Activated naive CD8-positive, alpha-beta T cell treated with anti-CD3 and anti-CD28 coated beads, Interleukin-2, amount 50 U/mL, for 24 hours (primary cell): ENCODE measurements at regions not wholly inside any gene's neighbourhood (a gene's known extent, or its start where the extent isn't known, plus 50 kb on each side); places are given as distances from the start of the nearest gene placed in this dataset.

Source experiments
- ATAC-seq: fragments of 150-1000 bp; cut with Tn5 transposase; one replicate; pipeline ENCODE4 v1.10.0; 2021
- DNase-seq: peaks from one replicate; pipeline ENCODE4 v3.0.0; 2021
- H3K27ac Mint-ChIP-seq: one replicate; pipeline ENCODE4 v1.8.0; 2021; ENCODE audit warnings: mild to moderate bottlenecking, mixed read lengths
- H3K27me3 Mint-ChIP-seq: one replicate; pipeline ENCODE4 v1.8.0; 2021; ENCODE audit warnings: mixed read lengths
- H3K36me3 Mint-ChIP-seq: one replicate; pipeline ENCODE4 v1.8.0; 2021; ENCODE audit warnings: low read depth, mixed read lengths
- H3K4me1 Mint-ChIP-seq: one replicate; pipeline ENCODE4 v1.8.0; 2021; ENCODE audit warnings: mixed read lengths
- H3K4me3 Mint-ChIP-seq: one replicate; pipeline ENCODE4 v1.8.0; 2021; ENCODE audit warnings: mild to moderate bottlenecking, moderate library complexity, mixed read lengths
- H3K9me3 Mint-ChIP-seq: one replicate; pipeline ENCODE4 v1.8.0; 2021; ENCODE audit warnings: mixed read lengths

GRCh38 chr3:99499235-99500158 lies 138.9 kb upstream of the COL8A1 start:
- Mint-ChIP-seq H3K36me3 (no peaks in the 10 kb centered on the region), H3K4me3 (no peak overlapping the region), H3K27me3 (no peaks in the 10 kb centered on the region), H3K4me1 (no peaks in the 10 kb centered on the region), H3K9me3 (peaks cover 4% of the 10 kb centered on the region), H3K27ac (no peak overlapping the region)
- DNase-seq (no peak), ATAC-seq (no peak)

- no peaks in the 10 kb centered on the region for H3K36me3 Mint-ChIP-seq
- H3K27me3 Mint-ChIP-seq: no peaks in the 10 kb centered on the region
- H3K27ac Mint-ChIP-seq: no peak overlapping the region
- ATAC-seq (no peak), DNase-seq (no peak)
- H3K4me1 Mint-ChIP-seq: no peaks in the 10 kb centered on the region
- peaks cover 4% of the 10 kb centered on the region for H3K9me3 Mint-ChIP-seq
- H3K4me3 Mint-ChIP-seq: no peak overlapping the region
Measured at GRCh38 chr3:99498550-99499234, 139.7 kb upstream of the COL8A1 start.

GRCh38 chr3:99487894-99488293 lies 150.5 kb upstream of the COL8A1 start:
- Mint-ChIP-seq H3K9me3 (peaks cover 35% of the 10 kb centered on the region), H3K36me3 (no peaks in the 10 kb centered on the region), H3K4me3 (no peak overlapping the region), H3K27ac (no peak overlapping the region), H3K4me1 (no peaks in the 10 kb centered on the region), H3K27me3 (no peaks in the 10 kb centered on the region)
- no peak for DNase-seq
- no peak for ATAC-seq

GRCh38 chr3:99485286-99485685 lies 153.1 kb upstream of the COL8A1 start:
- no peaks in the 10 kb centered on the region for H3K36me3 Mint-ChIP-seq
- no peaks in the 10 kb centered on the region for H3K27me3 Mint-ChIP-seq
- no peaks in the 10 kb centered on the region for H3K4me1 Mint-ChIP-seq
- DNase-seq: no peak
- no peak overlapping the region for H3K27ac Mint-ChIP-seq
- peaks cover 24% of the 10 kb centered on the region for H3K9me3 Mint-ChIP-seq
- ATAC-seq: no peak
- H3K4me3 Mint-ChIP-seq: no peak overlapping the region

- Mint-ChIP-seq H3K4me1 (no peaks in the 10 kb centered on the region), H3K4me3 (no peak overlapping the region), H3K9me3 (peaks cover 24% of the 10 kb centered on the region), H3K27ac (no peak overlapping the region), H3K36me3 (no peaks in the 10 kb centered on the region), H3K27me3 (no peaks in the 10 kb centered on the region)
- DNase-seq (no peak), ATAC-seq (no peak)
Measured at GRCh38 chr3:99484871-99485270, 153.5 kb upstream of the COL8A1 start.

GRCh38 chr3:99483841-99484240 lies 154.6 kb upstream of the COL8A1 start:
- DNase-seq: no peak
- H3K27me3 Mint-ChIP-seq: no peaks in the 10 kb centered on the region
- H3K27ac Mint-ChIP-seq: no peak overlapping the region
- H3K4me1 Mint-ChIP-seq: no peaks in the 10 kb centered on the region
- peaks cover 18% of the 10 kb centered on the region for H3K9me3 Mint-ChIP-seq
- H3K36me3 Mint-ChIP-seq: no peaks in the 10 kb centered on the region
- no peak for ATAC-seq
- H3K4me3 Mint-ChIP-seq: no peak overlapping the region

- no peak for DNase-seq
- H3K4me3 Mint-ChIP-seq: no peak overlapping the region
- H3K9me3 Mint-ChIP-seq: peaks cover 8% of the 10 kb centered on the region
- no peak for ATAC-seq
- H3K36me3 Mint-ChIP-seq: no peaks in the 10 kb centered on the region
- H3K27me3 Mint-ChIP-seq: no peaks in the 10 kb centered on the region
- no peaks in the 10 kb centered on the region for H3K4me1 Mint-ChIP-seq
- no peak overlapping the region for H3K27ac Mint-ChIP-seq
Measured at GRCh38 chr3:99482191-99482590, 156.2 kb upstream of the COL8A1 start.

- Mint-ChIP-seq H3K36me3 (no peaks in the 10 kb centered on the region), H3K4me1 (no peaks in the 10 kb centered on the region), H3K27me3 (no peaks in the 10 kb centered on the region), H3K9me3 (peaks cover 6% of the 10 kb centered on the region), H3K27ac (no peak overlapping the region), H3K4me3 (no peak overlapping the region)
- ATAC-seq: no peak
- DNase-seq: no peak
Measured at GRCh38 chr3:99481561-99481960, 156.8 kb upstream of the COL8A1 start.

GRCh38 chr3:99479768-99480167 lies 158.6 kb upstream of the COL8A1 start:
- Mint-ChIP-seq H3K4me1 (no peaks in the 10 kb centered on the region), H3K4me3 (no peak overlapping the region), H3K36me3 (no peaks in the 10 kb centered on the region), H3K27ac (no peak overlapping the region), H3K9me3 (peaks cover 4% of the 10 kb centered on the region), H3K27me3 (no peaks in the 10 kb centered on the region)
- ATAC-seq (no peak), DNase-seq (no peak)

GRCh38 chr3:99477650-99478049 lies 160.7 kb upstream of the COL8A1 start:
- Mint-ChIP-seq H3K4me3 (no peak overlapping the region), H3K27ac (no peak overlapping the region), H3K36me3 (no peaks in the 10 kb centered on the region), H3K9me3 (peaks cover 4% of the 10 kb centered on the region), H3K4me1 (no peaks in the 10 kb centered on the region), H3K27me3 (no peaks in the 10 kb centered on the region)
- DNase-seq (no peak), ATAC-seq (no peak)

GRCh38 chr3:99475229-99475628 lies 163.2 kb upstream of the COL8A1 start:
- peaks cover 4% of the 10 kb centered on the region for H3K9me3 Mint-ChIP-seq
- no peak for DNase-seq

GRCh38 chr3:99474776-99475175 lies 163.6 kb upstream of the COL8A1 start:
- no peaks in the 10 kb centered on the region for H3K4me1 Mint-ChIP-seq
- ATAC-seq (no peak), DNase-seq (no peak)
- peaks cover 4% of the 10 kb centered on the region for H3K9me3 Mint-ChIP-seq
- H3K27ac Mint-ChIP-seq: no peak overlapping the region
- no peaks in the 10 kb centered on the region for H3K27me3 Mint-ChIP-seq
- no peak overlapping the region for H3K4me3 Mint-ChIP-seq
- H3K36me3 Mint-ChIP-seq: no peaks in the 10 kb centered on the region

More at GRCh38 chr3:99475229-99475628, 163.2 kb upstream of the COL8A1 start:
- Mint-ChIP-seq H3K27ac (no peak overlapping the region), H3K36me3 (no peaks in the 10 kb centered on the region), H3K4me1 (no peaks in the 10 kb centered on the region), H3K27me3 (no peaks in the 10 kb centered on the region), H3K4me3 (no peak overlapping the region)
- no peak for ATAC-seq

GRCh38 chr3:99473321-99473751 lies 165.1 kb upstream of the COL8A1 start:
- DNase-seq (no peak), ATAC-seq (no peak)
- Mint-ChIP-seq H3K4me3 (no peak overlapping the region), H3K27me3 (no peaks in the 10 kb centered on the region), H3K9me3 (peaks cover 4% of the 10 kb centered on the region), H3K36me3 (no peaks in the 10 kb centered on the region), H3K4me1 (no peaks in the 10 kb centered on the region), H3K27ac (no peak overlapping the region)

- ATAC-seq: no peak
- no peaks in the 10 kb centered on the region for H3K4me1 Mint-ChIP-seq
- DNase-seq: no peak
- no peaks in the 10 kb centered on the region for H3K27me3 Mint-ChIP-seq
- H3K36me3 Mint-ChIP-seq: no peaks in the 10 kb centered on the region
- no peaks in the 10 kb centered on the region for H3K9me3 Mint-ChIP-seq
- no peak overlapping the region for H3K4me3 Mint-ChIP-seq
- H3K27ac Mint-ChIP-seq: no peak overlapping the region
Measured at GRCh38 chr3:99472385-99472784, 166.0 kb upstream of the COL8A1 start.
